Right lobe of liver (tissue), 4 donors: ENCODE measurements at regions not wholly inside any gene's neighbourhood (a gene's known extent, or its start where the extent isn't known, plus 50 kb on each side); places are given as distances from the start of the nearest gene placed in this dataset.

Source experiments
- POLR2A ChIP-seq: fragments of 450-650 bp; IDR thresholded peaks from one replicate; pipeline ENCODE4 v1.6.1; 2017; ENCODE audit warnings: antibody characterized with exemption, mild to moderate bottlenecking
- TF ChIP-seq, protein P1 (sequence below), 4 donors: fragments of 200-600 bp in 3 of 4; fragments of 450-650 bp in 1 of 4; IDR thresholded peaks; one replicate each; pipeline versions ENCODE4 v1.5.1 to v1.8.0; 2016 to 2022; ENCODE audit warnings: antibody characterized with exemption in 4 of 4, mild to moderate bottlenecking in 2 of 4
- donor health status: DM: no; HTN: no; CAD: no.
- donor health status: DM: no; HTN: no; CAD: no.
- donor health status: DM: no; HTN: yes; CAD: no.

DNA sequence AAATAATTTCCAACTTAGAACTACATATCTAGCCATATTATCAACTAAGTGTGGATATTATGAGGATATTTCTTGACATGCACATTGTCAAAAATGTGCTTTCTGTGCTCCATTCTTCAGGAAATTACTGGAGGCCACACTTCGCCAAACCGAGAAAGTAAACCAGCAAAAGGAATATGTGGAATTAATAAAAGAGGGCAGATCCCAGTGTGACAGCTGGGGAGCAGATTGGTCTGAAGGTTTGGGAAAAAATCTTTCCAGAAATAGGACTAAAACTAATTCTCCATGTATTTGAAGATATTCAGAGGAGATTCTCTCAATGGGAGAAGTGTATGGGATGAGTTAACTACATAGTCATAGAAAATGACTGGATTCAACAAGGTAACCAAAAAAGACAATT, 546.9 kb upstream of the API5 start:
- TF ChIP-seq, protein P1, sequence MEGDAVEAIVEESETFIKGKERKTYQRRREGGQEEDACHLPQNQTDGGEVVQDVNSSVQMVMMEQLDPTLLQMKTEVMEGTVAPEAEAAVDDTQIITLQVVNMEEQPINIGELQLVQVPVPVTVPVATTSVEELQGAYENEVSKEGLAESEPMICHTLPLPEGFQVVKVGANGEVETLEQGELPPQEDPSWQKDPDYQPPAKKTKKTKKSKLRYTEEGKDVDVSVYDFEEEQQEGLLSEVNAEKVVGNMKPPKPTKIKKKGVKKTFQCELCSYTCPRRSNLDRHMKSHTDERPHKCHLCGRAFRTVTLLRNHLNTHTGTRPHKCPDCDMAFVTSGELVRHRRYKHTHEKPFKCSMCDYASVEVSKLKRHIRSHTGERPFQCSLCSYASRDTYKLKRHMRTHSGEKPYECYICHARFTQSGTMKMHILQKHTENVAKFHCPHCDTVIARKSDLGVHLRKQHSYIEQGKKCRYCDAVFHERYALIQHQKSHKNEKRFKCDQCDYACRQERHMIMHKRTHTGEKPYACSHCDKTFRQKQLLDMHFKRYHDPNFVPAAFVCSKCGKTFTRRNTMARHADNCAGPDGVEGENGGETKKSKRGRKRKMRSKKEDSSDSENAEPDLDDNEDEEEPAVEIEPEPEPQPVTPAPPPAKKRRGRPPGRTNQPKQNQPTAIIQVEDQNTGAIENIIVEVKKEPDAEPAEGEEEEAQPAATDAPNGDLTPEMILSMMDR (IDR thresholded peaks at IDR 0.05): no peak
- no peak for TF ChIP-seq POLR2A
